MM.1S (cell line): ENCODE measurements at regions not wholly inside any gene's neighbourhood (a gene's known extent, or its start where the extent isn't known, plus 50 kb on each side); places are given as distances from the start of the nearest gene placed in this dataset.

Experiments
- DNase-seq: peaks from one replicate; pipeline ENCODE4 v3.0.0-alpha.2; 2015
- H2AFZ ChIP-seq: fragments of 300-600 bp; sonication (generic); 2 replicates; pipeline ENCODE4 v1.6.0; 2016; ENCODE audit warnings: antibody characterized with exemption, low read length
- H3F3A ChIP-seq: fragments of 300-600 bp; sonication (generic); 2 replicates; pipeline ENCODE4 v1.6.1; 2016; ENCODE audit warnings: mild to moderate bottlenecking, antibody characterized with exemption, low read length, moderate library complexity, mixed read lengths; ENCODE audit not compliant: insufficient read depth
- H3K27ac ChIP-seq: fragments of 300-600 bp; sonication (generic); 2 replicates; pipeline ENCODE4 v1.5.1; 2016; ENCODE audit warnings: mild to moderate bottlenecking, low read length
- H3K27me3 ChIP-seq: fragments of 300-600 bp; sonication (generic); replicated peaks from 2 replicates; pipeline ENCODE4 v1.6.0; 2016; ENCODE audit warnings: low read length; ENCODE audit not compliant: insufficient read depth
- H3K36me3 ChIP-seq: fragments of 300-600 bp; sonication (generic); replicated peaks from 2 replicates; pipeline ENCODE4 v1.6.1; 2016; ENCODE audit warnings: mild to moderate bottlenecking, low read length, mixed read lengths; ENCODE audit not compliant: insufficient read depth
- H3K4me1 ChIP-seq: fragments of 300-600 bp; sonication (generic); 2 replicates; pipeline ENCODE4 v1.6.1; 2016; ENCODE audit warnings: low read length, mixed read lengths
- H3K4me2 ChIP-seq: fragments of 300-600 bp; sonication (generic); 2 replicates; pipeline ENCODE4 v1.6.0; 2016; ENCODE audit warnings: low read depth, low read length
- H3K4me3 ChIP-seq: fragments of 300-600 bp; sonication (generic); 2 replicates; pipeline ENCODE4 v1.5.1; 2016; ENCODE audit warnings: low read length, mixed read lengths
- H3K79me2 ChIP-seq: fragments of 300-600 bp; sonication (generic); 2 replicates; pipeline ENCODE4 v1.6.1; 2016; ENCODE audit warnings: mixed run types, low read length, mixed read lengths
- H3K9ac ChIP-seq: fragments of 300-600 bp; sonication (generic); 2 replicates; pipeline ENCODE4 v1.6.1; 2016; ENCODE audit warnings: low read length, mixed read lengths
- H3K9me2 ChIP-seq: fragments of 300-600 bp; sonication (generic); replicated peaks from 2 replicates; pipeline ENCODE4 v1.6.1; 2016; ENCODE audit warnings: mild to moderate bottlenecking, low read length, mixed read lengths; ENCODE audit not compliant: insufficient read depth
- H3K9me3 ChIP-seq: fragments of 300-600 bp; sonication (generic); replicated peaks from 2 replicates; pipeline ENCODE4 v1.6.1; 2016; ENCODE audit warnings: mild to moderate bottlenecking, low read length, mixed read lengths; ENCODE audit not compliant: insufficient read depth
- H4K20me1 ChIP-seq: fragments of 300-600 bp; sonication (generic); 2 replicates; pipeline ENCODE4 v1.6.1; 2016; ENCODE audit warnings: mild to moderate bottlenecking, low read length, moderate library complexity, mixed read lengths; ENCODE audit not compliant: insufficient read depth
- CTCF ChIP-seq: fragments of 300-600 bp; sonication (generic); IDR thresholded peaks from 2 replicates; pipeline ENCODE4 v1.5.1; 2016; ENCODE audit warnings: antibody characterized with exemption, low read length, mixed read lengths
- EZH2 ChIP-seq: fragments of 300-600 bp; sonication (generic); optimal IDR thresholded peaks from 2 replicates; pipeline ENCODE3; 2017; ENCODE audit warnings: low read depth, mild to moderate bottlenecking, antibody characterized with exemption, low read length, mixed read lengths
- EZH2phosphoT487 ChIP-seq: fragments of 300-600 bp; sonication (generic); IDR thresholded peaks from 2 replicates; pipeline ENCODE4 v1.6.1; 2018; ENCODE audit warnings: antibody characterized with exemption, low read length

DNA sequence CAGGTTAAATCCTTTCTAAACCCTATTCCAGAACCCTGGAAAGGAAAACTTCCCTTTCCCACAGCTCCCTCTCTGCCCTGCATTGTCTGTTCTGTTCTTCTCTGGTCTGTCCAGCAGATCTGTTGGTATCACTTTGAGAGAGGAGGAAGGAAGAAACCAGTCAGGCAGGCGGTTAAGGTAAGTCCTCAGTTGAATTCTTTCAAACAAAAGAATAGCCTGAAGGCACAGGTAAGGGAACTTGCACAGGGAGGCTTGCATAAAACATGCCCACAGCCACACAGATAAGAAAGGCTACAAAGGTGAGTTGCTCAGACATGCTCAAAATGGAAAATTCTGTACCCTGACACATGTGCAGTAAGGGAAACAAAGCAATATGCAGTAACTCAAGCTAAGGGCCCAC is 595.7 kb upstream of the CDH5 start:
- no peak overlapping the region for H3K27ac ChIP-seq
- TF ChIP-seq CTCF (no peak), EZH2 (no peak), EZH2phosphoT487 (no peak)
- no peak overlapping the region for H3K4me2 ChIP-seq
- H3K4me1 ChIP-seq: 0 out of 2 replicates have a peak, but pooled peaks cover 6% of the 10 kb centered on the region
- H4K20me1 ChIP-seq: no peaks in the 10 kb centered on the region
- H3F3A ChIP-seq: no peaks in the 10 kb centered on the region
- H3K36me3 ChIP-seq: no peaks in the 10 kb centered on the region
- H3K9me3 ChIP-seq: no peaks in the 10 kb centered on the region
- no peak overlapping the region for H2AFZ ChIP-seq
- H3K27me3 ChIP-seq: no peaks in the 10 kb centered on the region
- H3K79me2 ChIP-seq: no peaks in the 10 kb centered on the region
- H3K9ac ChIP-seq: no peak overlapping the region
- H3K9me2 ChIP-seq: no peaks in the 10 kb centered on the region
- DNase-seq: no peak
- H3K4me3 ChIP-seq: no peak overlapping the region

GRCh38 chr16:65769776-65770438 is 596.6 kb upstream of the CDH5 start:
- no peak overlapping the region for H3K4me2 ChIP-seq
- no peaks in the 10 kb centered on the region for H3F3A ChIP-seq
- no peak for TF ChIP-seq CTCF
- H3K9ac ChIP-seq: no peak overlapping the region
- H3K27me3 ChIP-seq: no peaks in the 10 kb centered on the region
- H2AFZ ChIP-seq: no peak overlapping the region
- no peak overlapping the region for H3K4me3 ChIP-seq
- no peaks in the 10 kb centered on the region for H3K9me3 ChIP-seq
- no peaks in the 10 kb centered on the region for H3K9me2 ChIP-seq
- 0 out of 2 replicates have a peak, but pooled peaks cover 6% of the 10 kb centered on the region for H3K4me1 ChIP-seq
- H3K27ac ChIP-seq: no peak overlapping the region
- H3K79me2 ChIP-seq: no peaks in the 10 kb centered on the region
- no peaks in the 10 kb centered on the region for H3K36me3 ChIP-seq
- no peak for DNase-seq
- no peaks in the 10 kb centered on the region for H4K20me1 ChIP-seq

- no peak overlapping the region for H3K9ac ChIP-seq
- no peak overlapping the region for H3K4me2 ChIP-seq
- no peaks in the 10 kb centered on the region for H3K9me3 ChIP-seq
- no peak overlapping the region for H3K4me3 ChIP-seq
- H3K9me2 ChIP-seq: no peaks in the 10 kb centered on the region
- 0 out of 2 replicates have a peak, but pooled peaks cover 6% of the 10 kb centered on the region for H3K4me1 ChIP-seq
- TF ChIP-seq EZH2phosphoT487 (no peak), EZH2 (no peak), CTCF (no peak)
- H3K36me3 ChIP-seq: no peaks in the 10 kb centered on the region
- no peak overlapping the region for H3K27ac ChIP-seq
- no peak overlapping the region for H2AFZ ChIP-seq
- no peaks in the 10 kb centered on the region for H3K27me3 ChIP-seq
- H3K79me2 ChIP-seq: no peaks in the 10 kb centered on the region
- no peaks in the 10 kb centered on the region for H4K20me1 ChIP-seq
- DNase-seq: no peak
- H3F3A ChIP-seq: no peaks in the 10 kb centered on the region
Observed at GRCh38 chr16:65769055-65769465, 597.4 kb upstream of the CDH5 start.
